NCI-H774 (cell line): ENCODE measurements at regions not wholly inside any gene's neighbourhood (a gene's known extent, or its start where the extent isn't known, plus 50 kb on each side); places are given as distances from the start of the nearest gene placed in this dataset.
A peak's percentile ranks its signal among the peaks of the same experiment; 100 is the strongest.

Experiments used
- DNase-seq: peaks from one replicate; lab custom pipeline; 2025; lab: John Stamatoyannopoulos, UW

DNA sequence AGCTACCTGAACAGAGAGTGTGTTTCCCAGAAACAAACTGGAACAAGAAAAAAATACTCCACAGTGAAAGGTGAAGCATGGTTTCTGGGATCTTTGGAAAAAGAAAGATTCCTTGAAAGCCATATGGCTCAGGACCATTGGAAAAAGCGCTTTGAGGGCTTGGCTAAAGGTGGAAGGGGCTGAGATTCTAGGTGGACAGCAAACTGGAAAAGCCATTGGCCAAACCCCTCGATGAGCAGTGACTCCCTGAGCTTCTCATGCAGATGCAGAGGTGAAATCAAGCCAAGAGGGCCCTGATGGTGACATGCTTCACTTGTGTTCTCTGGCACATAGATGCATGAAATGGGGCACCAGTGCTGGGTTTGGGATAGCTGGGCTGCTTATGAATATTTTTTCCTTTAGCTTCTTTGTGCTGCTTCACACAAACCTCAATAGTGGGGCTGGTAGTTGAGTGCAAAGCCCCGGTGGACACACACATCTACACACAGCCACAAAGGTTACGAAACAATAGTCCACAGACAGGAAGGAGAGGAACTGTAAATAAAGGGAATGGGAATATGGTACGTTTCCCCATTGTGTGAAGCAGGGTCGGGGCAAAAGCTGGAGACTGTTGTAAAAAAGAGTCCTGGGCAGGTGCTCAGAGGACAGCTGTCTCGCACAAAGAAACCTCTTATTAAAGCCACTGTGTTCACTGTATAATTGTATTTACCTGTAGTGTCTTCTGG, 117.8 kb downstream of the FOXA2 start:
- DNase-seq: peak; percentile 85

DNA sequence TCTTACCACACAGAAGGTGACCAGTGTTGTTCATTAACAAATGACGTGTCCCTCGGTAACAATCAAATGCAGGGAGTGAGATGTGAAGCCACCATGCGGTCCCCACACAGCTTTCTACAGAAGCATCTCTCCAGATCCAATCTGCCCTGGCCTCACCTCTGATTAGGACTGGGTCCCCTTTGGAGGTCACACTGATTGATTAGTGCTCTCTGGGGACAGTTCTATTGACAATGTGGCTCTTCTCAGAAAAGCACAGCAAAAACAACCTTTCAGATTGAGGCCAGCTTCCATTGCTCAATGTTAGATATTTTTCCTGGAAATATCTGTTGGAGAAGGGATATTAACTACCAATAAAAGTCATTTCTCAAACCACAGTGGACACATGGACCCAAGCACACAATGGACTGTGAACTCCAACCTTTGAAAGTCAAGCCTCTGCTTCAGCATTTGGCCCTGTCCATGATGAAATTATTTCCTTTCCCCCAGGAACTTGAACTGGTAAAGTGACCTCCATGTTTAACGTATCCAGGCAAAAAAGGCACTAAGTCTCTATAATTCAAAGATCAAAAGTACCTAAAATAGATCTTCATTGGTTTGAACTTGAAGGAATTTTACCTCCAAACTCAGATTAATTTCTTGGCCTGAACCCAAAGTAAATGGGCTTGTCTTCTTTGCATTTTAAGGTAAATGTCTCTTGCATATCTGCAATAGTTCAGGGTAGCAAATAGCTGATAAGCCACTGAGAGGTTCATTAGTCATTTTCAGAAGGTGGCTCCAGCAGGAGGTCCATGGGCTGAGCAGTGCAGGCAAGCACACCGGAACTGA, 118.5 kb downstream of the FOXA2 start:
- DNase-seq: no peak

DNA sequence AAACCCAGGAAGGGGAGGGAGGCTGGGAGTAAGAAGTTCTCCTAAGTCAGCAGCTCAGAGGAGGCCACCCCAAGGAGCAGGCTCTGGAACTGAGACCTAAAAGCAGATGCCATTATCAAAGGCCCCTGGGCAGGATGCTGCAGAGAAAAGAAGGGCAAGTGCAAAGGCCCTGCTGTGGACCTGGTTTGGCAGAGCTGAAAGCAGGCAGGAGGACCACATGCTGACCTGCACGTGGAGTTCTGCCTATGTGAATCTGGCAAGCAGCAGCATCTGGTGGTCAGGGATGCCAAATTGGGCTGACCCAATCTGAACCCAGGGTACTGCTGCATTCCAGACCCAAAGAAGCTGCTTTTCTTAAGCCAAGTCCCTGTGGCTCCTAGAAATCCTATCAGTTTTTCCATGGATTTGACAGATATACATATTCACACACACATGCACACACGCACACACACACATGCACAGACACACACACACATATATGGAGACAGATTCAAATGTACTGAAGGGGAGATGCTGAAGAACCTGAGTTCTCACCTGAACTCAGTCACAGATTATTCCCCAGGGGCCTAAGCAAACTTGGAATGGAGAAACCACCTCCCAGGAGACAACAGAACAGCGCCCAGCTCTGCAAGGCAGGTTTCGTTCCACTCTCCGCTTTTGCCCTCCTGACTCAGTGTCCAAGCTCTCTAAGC, 119.9 kb downstream of the FOXA2 start:
- no peak for DNase-seq

DNA sequence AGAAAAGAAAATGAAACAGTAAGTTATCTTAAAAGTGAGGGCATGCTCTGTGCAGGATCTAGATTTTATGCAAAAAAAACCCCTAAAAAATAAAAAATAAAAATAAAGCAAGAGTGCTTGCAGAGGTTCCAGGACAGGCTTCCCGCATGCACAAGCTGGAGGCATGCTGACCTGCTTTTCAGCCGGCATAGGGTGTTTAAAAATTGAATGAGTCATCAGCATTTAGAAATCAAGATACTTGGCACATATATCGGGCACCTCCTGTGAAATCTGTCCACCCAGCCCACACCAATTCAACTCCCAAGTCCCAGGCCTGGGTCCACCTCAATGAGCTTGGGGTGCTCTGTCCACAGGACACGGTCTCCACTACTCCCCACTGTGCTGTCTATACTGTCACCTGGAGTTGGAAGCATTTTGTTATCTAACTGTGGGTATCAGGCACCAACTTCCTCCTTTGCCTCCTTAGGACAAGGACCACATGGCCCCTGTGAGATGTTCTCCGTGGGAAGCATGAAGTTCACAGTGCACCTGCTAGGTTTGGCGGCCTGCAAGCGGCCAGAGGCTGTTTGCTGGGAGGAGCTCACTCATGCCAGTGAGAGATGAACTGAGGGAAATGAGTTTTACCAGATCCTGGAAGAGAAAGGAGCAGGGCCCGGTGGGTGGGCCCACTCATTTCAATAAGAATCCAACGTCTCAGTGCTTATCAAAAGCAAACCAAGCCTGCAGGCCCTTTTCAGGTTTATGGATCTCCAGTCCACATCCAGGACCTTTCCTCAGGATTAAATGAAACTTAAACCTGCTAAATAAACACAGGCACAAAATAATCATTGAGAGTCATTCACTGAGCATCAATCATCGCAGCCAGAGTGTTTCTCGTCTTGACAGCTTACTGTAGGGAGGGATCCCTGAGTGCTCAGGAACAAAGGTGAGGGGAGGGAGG, 121.1 kb downstream of the FOXA2 start:
- DNase-seq: peak; percentile 69

DNA sequence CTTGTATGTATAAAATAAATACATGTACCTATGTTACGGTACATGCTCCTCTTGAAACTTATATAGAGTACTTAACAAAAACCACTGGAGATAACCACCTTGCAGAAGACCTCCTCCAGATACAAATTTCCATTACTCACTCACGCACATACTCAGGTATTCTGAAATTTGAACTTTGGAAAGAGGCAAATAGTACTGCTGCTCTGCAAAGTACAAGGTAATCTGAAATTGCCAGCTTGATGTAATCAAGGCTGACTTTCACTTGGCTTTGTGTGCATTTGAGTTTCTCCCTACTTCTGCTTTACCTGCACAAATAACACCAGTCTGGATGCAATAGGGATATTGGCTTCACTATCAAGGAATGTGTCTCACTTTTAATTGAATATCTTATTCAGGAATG, 123.6 kb downstream of the FOXA2 start:
- DNase-seq: no peak

DNA sequence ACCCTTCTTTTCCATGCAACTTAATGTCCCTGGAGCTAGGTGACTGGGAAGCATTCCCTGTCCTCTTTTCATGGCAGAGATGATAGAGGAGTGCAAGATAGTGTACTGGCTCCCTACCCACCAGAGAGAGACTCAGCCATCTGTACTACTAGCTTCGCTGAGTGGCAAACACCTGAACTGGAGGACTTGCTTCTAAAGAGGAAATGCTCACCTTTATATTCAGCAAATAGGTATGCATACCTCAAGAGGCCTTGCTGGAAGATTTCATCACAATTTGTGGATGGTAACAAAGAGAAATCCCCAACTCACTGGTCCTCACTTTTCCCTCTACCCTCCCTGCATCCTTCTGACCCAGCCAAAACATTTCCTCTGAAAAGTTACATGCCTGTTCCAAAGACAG, 124.1 kb downstream of the FOXA2 start:
- DNase-seq: no peak

DNA sequence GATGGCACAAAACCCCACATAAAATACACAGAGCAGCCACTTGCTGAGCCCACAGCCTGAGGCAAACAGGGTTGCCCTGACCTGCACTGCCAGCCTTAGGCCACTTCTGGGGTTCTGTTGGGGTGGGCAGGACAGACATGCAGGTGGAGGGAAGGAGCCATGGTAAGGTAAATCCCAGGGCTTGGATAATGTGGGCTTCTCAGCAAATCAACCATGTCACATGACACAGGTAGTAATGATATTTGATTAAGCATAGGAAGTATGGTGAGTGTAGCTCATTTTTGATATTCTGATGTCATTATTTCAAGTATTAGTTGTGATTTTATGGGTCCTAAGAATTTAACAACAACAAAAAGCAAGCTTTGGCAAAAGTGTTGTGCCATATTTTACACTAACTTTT, 124.6 kb downstream of the FOXA2 start:
- no peak for DNase-seq

DNA sequence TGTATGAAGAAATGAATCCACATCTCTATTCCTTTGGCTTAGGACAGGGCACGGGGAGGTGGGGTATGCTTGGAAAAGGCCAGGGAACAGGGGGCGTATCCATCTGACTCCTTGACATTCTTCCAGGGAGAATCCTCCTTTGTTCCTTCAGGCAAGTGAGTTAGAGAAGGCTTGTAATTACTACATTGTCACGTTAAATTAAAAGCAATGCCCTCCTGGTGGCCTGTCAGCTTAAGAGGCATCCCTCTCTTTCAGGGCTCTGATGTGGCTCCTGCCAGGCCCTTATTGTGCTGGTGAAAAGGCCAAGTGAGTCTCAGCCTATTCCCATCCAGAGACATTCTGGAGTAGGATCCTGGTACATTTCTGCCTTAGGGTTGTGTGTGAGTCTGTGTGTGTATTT, 128.3 kb downstream of the FOXA2 start:
- no peak for DNase-seq

DNA sequence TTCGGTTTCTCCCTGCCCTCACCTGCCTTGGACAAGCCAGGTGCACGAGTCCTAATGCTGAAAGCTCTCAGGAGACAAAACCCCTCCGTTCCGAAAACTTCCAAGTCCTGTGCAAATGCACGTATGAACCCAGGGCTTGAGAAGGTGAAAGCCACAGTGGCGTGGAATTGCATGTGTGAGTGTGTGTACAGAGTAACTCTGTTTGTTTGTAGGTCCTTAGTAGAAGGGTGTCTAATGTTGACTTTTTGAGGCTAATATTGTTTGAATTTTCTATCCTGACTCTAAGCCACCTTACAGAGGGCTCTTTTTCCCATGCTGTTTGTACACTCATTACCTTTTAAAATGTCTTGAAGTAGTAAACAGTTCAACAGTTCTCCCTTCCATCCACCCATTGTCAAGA, 129.1 kb downstream of the FOXA2 start:
- peak; percentile 55 for DNase-seq

DNA sequence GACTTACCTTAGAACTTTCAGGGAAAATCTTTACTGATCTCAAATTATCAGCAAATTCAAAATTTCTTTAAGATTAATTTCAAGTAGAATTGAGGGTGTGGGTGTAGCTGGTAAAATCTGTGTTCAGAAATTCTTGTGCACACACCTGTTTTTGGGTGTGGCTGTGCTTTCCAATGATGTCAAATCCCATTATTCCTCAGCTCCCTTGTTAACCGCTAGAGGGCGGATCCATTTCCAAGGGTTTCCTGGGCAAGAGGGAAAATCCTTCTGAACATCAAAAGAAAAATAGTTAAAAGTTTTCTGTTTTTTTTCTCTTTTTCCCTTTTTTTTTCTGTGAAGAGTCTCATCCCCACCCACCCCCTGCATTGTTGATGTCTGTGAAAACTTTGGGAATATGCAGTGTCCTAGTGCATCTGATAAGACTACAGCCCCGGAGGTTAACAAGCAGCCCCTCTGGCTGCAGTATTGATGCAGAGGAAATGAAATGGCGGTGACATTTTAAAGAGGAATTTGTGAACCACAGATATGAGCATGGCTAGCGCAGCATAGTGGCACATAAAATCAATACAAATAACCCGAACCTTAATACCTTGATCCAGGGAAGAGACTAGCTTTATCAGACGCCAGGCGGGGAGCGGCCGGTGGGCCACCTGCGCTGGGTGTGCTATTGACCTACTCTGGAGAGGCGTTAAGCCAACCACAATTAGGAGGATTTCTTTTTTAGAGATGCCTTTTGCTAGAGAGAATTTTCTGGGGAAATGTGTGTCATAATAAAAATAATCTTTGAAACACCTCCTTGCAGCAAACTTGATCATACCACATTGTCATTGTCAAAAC, 130.9 kb downstream of the FOXA2 start:
- peak; percentile 72 for DNase-seq

DNA sequence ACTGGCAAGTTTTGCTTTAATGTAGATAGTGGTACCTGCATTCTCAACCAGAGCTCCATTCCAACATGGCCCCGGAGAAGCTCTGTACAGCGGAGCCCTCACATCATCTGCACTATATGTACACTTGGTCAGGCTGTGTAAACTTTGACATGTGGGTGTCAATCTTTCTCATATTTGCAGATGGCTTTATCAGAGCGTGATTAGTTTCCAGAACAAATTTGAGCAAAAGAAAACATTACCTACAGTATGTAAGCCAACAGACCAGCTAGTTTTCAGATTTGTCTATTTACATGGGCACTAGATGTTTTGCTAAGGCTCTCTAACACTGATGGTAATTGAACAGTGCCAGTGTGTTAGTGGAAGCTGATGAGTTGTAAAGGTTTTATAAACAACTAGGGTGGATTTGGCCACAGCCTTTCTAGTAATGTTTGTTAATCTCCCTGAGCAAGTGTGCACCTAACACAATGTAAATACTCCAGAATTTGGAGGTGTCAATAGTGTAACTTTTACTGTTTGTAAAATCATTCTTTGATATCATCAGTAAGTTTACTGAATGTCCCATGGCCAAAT, 131.8 kb downstream of the FOXA2 start:
- DNase-seq: peak; percentile 90

DNA sequence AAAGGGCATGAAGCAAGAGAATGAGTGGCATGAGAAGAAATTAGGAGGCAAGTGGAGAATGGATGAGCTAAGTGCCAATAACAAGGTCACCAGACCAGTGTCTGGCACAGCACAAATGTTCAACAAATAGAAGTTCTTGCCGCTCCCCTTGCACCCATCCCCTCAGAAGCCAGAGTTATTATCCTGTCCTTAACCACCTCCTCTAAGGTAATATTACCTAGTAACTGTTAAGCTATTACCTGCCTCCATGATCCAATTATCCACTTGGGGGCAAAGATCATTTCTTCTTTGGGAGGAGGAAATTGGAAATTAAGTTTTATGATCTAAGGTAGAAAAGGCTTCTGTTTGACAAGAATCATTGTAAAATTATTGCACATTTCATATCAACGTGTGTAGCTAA, 133.8 kb downstream of the FOXA2 start:
- DNase-seq: no peak

DNA sequence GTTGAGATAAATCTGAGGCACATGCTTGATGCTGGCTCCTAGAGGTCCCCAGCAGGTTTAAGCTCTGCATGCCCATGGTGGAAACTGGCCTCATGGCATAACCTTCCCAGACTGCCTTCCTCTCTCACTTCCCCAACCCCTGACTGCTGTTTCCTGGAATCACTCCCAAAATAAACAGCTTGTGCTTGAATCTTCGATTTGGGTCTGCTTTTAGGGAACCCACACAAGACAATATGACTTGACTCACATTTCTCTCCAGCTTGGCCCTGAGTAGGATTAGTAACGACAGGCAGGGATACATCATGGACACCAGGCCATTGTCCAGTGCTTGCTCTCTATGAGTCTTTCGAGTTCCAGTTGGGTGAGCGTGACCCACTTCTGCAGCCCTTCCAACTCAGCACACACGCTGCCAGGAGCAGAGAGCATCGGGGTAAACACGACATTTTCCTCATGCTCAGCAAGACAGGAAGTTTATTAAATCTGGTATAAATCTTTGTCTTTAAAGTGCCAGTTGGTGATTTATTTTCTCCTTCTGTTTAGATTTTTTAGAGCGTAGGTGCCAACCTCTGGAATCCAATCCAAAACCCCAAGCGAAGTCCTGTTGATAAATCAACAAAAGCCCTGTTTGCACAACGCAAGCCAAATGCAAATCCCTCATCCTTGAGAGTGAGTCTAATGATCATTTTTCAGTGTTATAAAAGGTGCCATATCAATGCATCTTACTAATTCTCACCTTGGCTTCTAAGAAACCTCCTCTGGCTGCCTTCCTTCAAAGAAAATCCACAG, 135.0 kb downstream of the FOXA2 start:
- no peak for DNase-seq

DNA sequence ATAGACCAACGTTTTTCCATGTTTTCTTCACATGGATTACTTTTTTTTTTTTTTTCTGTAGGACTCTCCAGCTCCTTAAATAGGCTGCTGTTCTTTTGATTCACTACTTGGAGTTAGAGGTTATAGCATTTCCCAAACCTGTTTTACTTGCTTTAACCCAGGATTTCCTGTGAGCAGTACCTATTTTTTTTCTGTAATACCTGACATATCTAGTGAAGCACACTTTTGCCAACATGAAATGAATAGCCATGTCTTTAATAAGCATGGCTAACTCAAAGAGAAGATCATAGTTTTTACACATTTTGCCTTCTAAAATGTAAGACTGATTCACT, 137.0 kb downstream of the FOXA2 start:
- no peak for DNase-seq

DNA sequence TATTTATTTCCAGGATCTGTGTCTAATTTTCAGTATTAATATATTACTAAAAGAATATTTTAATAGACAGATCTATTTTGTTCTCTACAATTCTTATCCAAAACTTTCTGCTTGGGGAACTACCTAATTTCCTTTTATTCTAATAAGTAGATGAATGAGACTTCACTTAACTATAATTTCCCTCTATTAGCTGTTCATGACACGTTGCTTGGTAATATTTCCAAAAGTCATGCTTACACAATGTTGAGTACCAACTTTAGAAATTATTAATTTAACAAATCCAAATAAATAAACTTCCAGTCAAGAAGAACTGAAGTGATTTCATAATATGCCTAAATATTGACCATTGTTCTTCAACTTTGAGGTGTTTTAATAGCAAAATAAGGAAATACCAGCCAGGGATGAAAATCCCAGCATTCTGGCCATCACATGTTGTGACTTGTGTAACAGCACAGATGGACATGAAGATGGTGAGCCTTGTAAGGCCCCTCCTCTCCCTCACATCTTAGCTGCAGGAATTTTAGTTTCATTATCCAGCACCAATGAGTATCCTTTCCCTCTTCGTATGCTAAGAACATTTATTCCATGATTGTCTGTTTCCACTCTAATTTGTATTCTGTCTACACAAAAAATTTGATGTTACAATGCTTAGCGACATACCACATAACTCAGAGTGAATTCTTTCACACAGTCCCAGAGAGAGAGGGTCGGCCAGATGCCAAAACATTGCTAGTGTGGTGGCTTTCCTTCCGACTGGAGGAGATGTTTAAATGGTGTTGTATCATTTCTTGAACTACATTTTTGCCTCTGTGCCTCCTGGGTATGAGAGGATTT, 137.5 kb downstream of the FOXA2 start:
- DNase-seq: no peak

DNA sequence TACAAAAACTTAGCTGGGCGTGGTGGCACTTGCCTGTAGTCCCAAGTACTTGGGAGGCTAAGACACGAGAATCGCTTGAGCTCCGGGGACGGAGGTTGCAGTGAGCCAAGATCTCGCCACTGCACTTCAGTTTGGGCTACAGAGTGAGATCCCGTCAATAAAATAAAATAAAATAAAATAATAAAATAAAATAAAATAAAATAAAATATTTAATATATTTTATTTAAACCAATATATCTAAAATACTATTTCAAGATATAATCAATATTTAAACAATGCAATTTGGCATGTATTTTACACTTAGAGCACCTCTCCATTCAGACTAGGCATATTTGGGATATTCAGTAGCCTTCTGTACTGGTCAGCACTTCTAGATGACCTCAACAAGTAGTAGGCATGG, 142.1 kb downstream of the FOXA2 start:
- DNase-seq: no peak

DNA sequence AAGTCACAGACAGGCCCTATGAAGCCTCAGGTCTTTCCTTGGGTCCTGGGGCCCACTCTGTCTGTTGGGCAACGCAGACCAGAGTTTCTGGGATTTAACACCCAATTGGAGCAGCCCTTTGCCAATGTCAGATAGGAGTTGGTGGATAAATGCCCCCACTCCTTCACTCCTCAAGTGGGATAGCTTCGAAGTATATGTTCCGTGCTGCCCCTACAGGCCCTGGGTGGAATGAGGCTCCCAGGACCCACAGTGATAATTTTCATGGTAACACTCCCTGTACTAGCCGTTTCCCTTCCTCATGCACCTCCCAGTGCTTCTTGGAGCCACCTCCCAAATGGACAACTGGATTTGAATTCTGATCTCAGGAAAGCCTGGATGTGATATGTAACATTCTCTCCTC, 145.4 kb downstream of the FOXA2 start:
- DNase-seq: no peak

DNA sequence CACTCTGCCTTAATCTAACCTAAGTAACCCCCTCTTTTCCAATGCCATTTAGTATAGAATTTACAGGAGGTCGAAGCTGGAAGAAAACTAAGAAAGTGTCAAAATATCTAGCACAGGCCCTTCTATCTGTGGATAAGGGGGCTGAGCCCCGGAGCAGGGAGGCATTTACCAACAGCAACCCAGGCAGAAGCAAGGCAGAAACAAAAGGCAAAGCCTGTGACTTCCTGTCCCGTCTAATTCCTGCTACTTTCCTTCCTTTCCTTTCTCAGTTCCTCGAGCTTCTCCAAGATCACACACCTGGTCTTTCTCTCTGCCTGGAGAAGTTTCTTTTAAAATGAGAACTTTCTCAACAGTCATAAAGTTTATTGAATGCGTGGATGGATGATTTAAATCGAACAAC, 146.0 kb downstream of the FOXA2 start:
- DNase-seq: no peak

DNA sequence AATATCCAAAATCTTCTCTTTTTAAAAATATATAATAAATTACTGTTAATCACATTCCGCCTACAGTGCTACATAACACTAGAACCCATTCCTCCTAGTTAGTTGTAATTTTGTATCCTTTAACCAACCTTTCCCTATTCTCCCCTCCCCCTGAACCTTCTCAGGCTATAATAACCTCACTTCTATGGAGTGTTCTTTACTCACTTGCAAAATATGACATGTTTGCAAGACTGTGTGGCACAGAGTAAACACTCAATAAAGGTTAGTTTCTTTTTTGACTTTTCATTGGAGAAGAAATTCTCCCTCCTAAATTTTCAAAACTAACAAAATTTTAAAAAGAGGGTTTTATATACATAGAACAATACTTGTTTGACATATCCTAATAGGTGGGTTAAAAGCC, 147.0 kb downstream of the FOXA2 start:
- DNase-seq: no peak
